ENCODE measurements at regions not wholly inside any gene's neighbourhood (a gene's known extent, or its start where the extent isn't known, plus 50 kb on each side); places are given as distances from the start of the nearest gene placed in this dataset.

- TF ChIP-seq, protein P1, sequence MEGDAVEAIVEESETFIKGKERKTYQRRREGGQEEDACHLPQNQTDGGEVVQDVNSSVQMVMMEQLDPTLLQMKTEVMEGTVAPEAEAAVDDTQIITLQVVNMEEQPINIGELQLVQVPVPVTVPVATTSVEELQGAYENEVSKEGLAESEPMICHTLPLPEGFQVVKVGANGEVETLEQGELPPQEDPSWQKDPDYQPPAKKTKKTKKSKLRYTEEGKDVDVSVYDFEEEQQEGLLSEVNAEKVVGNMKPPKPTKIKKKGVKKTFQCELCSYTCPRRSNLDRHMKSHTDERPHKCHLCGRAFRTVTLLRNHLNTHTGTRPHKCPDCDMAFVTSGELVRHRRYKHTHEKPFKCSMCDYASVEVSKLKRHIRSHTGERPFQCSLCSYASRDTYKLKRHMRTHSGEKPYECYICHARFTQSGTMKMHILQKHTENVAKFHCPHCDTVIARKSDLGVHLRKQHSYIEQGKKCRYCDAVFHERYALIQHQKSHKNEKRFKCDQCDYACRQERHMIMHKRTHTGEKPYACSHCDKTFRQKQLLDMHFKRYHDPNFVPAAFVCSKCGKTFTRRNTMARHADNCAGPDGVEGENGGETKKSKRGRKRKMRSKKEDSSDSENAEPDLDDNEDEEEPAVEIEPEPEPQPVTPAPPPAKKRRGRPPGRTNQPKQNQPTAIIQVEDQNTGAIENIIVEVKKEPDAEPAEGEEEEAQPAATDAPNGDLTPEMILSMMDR (IDR thresholded peaks at IDR 0.05; ENCODE audit: low read depth, low read length): no peak
- TF ChIP-seq MYC (IDR thresholded peaks at IDR 0.05; ENCODE audit: low read depth, low read length) (no peak), POLR2A (IDR thresholded peaks at IDR 0.05; ENCODE audit: extremely low read depth, insufficient read length) (no peak)
These were observed 418.1 kb downstream of the ADGRL2 start for GRCh38 chr1:82218846-82219245.

Data from NB4 (cell line).